HL-60 (cell line): ENCODE measurements at regions not wholly inside any gene's neighbourhood (a gene's known extent, or its start where the extent isn't known, plus 50 kb on each side); places are given as distances from the start of the nearest gene placed in this dataset.
A peak's percentile ranks its signal among the peaks of the same experiment; 100 is the strongest.

Experiments used
- CTCF ChIP-seq: IDR thresholded peaks from one replicate; pipeline ENCODE4 v1.5.1; 2011; ENCODE audit warnings: low read length, control low read depth, inconsistent platforms; ENCODE audit not compliant: insufficient read depth
- GABPA ChIP-seq: IDR thresholded peaks from 2 replicates; pipeline ENCODE4 v1.6.1; 2012; ENCODE audit warnings: low read depth
- POLR2AphosphoS5 ChIP-seq: IDR thresholded peaks from 2 replicates; pipeline ENCODE4 v1.6.1; 2012; ENCODE audit warnings: low read depth
- REST ChIP-seq: IDR thresholded peaks from 2 replicates; pipeline ENCODE4 v1.6.1; 2012; ENCODE audit warnings: low read depth; ENCODE audit not compliant: insufficient replicate concordance
- SPI1 ChIP-seq: IDR thresholded peaks from 2 replicates; pipeline ENCODE4 v1.6.1; 2012; ENCODE audit warnings: low read depth, mild to moderate bottlenecking, borderline replicate concordance

DNA sequence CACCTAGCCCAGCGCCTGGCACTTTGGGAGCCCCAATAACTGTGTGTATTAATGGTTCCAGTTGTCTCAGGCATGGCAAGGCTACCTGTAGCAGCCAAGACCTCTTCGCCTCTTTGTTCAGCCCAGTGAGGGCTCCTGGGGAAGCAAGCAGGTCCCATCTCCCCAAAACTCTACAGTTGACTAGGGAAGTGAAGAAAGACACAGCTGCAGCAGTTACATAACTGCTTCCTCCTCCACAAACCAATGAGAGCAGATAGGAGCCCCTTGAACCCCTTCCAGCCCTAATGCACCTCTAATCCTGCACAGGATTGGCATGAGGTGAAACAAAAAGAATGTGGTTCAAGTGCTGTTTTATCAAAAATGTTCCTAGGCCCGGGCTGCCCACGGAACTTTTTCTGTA is 100.5 kb downstream of the SYF2 start:
- no peak for TF ChIP-seq CTCF
- no peak for TF ChIP-seq REST
- TF ChIP-seq POLR2AphosphoS5 = peak; percentile 94
- peak; percentile 89 for TF ChIP-seq SPI1
- TF ChIP-seq GABPA = no peak
